Cardiac fibroblast (primary cell): ENCODE measurements at regions not wholly inside any gene's neighbourhood (a gene's known extent, or its start where the extent isn't known, plus 50 kb on each side); places are given as distances from the start of the nearest gene placed in this dataset.
A peak's percentile ranks its signal among the peaks of the same experiment; 100 is the strongest.

ENCODE experiments used
- DNase-seq, 2 donors: peaks; one replicate each; pipeline versions ENCODE4 v3.0.0 to v3.0.0-alpha.2; 2010; ENCODE audit warnings: low read depth in 2 of 2
- H3K4me3 ChIP-seq, 2 donors: replicated peaks in 1 of 2; 1 replicate in 1 of 2; 2 replicates in 1 of 2; pipeline ENCODE4 v1.5.1; 2011; ENCODE audit warnings: low read depth in 2 of 2, low read length in 2 of 2, mild to moderate bottlenecking in 2 of 2, moderate library complexity in 1 of 2
- CTCF ChIP-seq: IDR thresholded peaks from one replicate; pipeline ENCODE4 v1.5.1; 2011; ENCODE audit warnings: low read depth, mild to moderate bottlenecking, low read length, inconsistent platforms

DNA sequence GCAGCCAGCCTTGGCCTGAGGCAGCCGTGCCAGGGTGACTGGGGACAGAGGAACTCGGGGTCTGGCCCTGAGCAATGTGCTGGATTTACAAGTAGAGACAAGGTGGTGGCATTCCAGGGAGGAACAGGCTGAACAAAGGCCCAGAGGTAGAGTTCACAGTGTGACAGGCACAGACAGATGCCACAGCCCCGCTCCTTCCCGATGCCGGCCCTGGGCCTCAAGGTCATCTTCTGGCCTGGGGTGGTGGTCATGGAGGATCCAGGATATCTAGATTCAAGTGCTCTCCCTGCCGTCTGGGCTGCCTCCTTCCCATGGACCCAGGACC lies 68.9 kb upstream of the COL13A1 start:
- DNase-seq = no peak
- no peak for TF ChIP-seq CTCF

GRCh38 chr10:69733791-69734261 lies 67.9 kb upstream of the COL13A1 start:
- no peak overlapping the region for H3K4me3 ChIP-seq
- peak; percentile 58 to 74 for DNase-seq
- TF ChIP-seq CTCF = no peak

More for the DNA sequence above, 68.9 kb upstream of the COL13A1 start:
- no peak overlapping the region for H3K4me3 ChIP-seq

- DNase-seq = no peak
- TF ChIP-seq CTCF = no peak
- no peak overlapping the region for H3K4me3 ChIP-seq
Observed at GRCh38 chr10:69734416-69734796, 67.3 kb upstream of the COL13A1 start.

- DNase-seq = no peak
- no peak for TF ChIP-seq CTCF
- H3K4me3 ChIP-seq = no peak overlapping the region
Observed at GRCh38 chr10:69734797-69735468, 66.8 kb upstream of the COL13A1 start.

GRCh38 chr10:69736886-69737641 lies 64.6 kb upstream of the COL13A1 start:
- TF ChIP-seq CTCF = no peak
- no peak overlapping the region for H3K4me3 ChIP-seq
- DNase-seq = no peak

GRCh38 chr10:69738071-69738470 lies 63.6 kb upstream of the COL13A1 start:
- TF ChIP-seq CTCF = no peak
- no peak for DNase-seq
- H3K4me3 ChIP-seq = no peak overlapping the region
